ENCODE measurements at regions not wholly inside any gene's neighbourhood (a gene's known extent, or its start where the extent isn't known, plus 50 kb on each side); places are given as distances from the start of the nearest gene placed in this dataset.

DNA sequence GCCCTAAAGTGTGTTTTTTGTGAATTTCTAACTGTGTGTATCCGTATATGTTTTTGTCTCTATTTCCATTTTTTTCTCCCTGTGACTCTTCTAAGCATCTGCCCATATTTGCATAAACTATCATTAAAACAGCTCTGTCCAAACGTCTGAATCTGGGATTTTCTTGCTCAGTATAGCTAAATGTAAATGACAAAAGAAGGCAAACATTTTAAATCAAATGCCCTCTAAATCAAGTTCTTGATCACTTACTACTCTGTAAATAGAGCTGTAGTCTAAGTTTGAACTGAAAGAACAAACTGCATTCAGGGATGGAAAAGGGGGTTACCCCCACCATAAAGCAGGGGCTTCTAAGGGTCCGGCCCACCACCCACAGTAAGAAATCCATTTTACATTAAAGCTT is 432.0 kb upstream of the FAM241A start:
- H3K27ac Mint-ChIP-seq, result no peak overlapping the region

DNA sequence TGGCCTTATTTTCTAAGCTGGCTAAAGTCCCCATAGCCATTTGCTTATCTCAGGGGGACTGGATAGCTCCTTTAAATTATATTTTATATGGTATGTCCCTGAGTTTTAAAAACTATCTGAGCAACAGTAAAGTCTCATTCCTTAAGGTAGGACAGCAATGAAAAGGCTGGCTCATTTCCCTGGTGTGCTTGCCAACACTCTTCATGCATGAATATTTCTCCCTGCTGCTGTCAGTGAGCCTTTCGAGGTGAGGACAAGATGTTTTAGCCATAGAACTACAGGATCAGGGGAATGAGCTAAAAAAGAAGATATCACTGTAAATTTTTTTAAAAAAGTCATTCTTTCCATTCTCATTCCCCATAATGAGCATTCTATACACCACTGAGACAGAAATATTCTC is 427.3 kb upstream of the FAM241A start:
- Histone ChIP-seq H3K4me3 (ENCODE audit: low read length) (no peak overlapping the region), H3K27ac (ENCODE audit: low read depth, low read length) (no peak overlapping the region), H3K27me3 (ENCODE audit: control insufficient read depth, insufficient read depth, low read length, poor library complexity, severe bottlenecking) (no peaks in the 10 kb centered on the region), H3K4me1 (ENCODE audit: control insufficient read depth, insufficient read depth, low read length) (no peaks in the 10 kb centered on the region), H3K36me3 (ENCODE audit: control insufficient read depth, insufficient read depth, low read length) (no peaks in the 10 kb centered on the region), H3K9ac (ENCODE audit: extremely low read depth, low read length, poor library complexity, severe bottlenecking) (no peak overlapping the region), H3K9me3 (ENCODE audit: control insufficient read depth, low read length) (no peaks in the 10 kb centered on the region)
- WGBS, 2 experiments (ENCODE audit: insufficient coverage in 1 of 2, insufficient read length in 1 of 2), result 80 to 85% methylated on average over 1 of the region's 1 CpG
- no peak overlapping the region for H3K27ac Mint-ChIP-seq
- DNase-seq, result no peak
- TF ChIP-seq, protein P1, sequence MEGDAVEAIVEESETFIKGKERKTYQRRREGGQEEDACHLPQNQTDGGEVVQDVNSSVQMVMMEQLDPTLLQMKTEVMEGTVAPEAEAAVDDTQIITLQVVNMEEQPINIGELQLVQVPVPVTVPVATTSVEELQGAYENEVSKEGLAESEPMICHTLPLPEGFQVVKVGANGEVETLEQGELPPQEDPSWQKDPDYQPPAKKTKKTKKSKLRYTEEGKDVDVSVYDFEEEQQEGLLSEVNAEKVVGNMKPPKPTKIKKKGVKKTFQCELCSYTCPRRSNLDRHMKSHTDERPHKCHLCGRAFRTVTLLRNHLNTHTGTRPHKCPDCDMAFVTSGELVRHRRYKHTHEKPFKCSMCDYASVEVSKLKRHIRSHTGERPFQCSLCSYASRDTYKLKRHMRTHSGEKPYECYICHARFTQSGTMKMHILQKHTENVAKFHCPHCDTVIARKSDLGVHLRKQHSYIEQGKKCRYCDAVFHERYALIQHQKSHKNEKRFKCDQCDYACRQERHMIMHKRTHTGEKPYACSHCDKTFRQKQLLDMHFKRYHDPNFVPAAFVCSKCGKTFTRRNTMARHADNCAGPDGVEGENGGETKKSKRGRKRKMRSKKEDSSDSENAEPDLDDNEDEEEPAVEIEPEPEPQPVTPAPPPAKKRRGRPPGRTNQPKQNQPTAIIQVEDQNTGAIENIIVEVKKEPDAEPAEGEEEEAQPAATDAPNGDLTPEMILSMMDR (conservative IDR thresholded peaks at IDR 0.05), result no peak
- no peaks in the 10 kb centered on the region for H3K9me3 Mint-ChIP-seq
- H3K4me3 Mint-ChIP-seq, result no peak overlapping the region
- H3K4me1 Mint-ChIP-seq, result peaks cover 1% of the 10 kb centered on the region
- H3K27me3 Mint-ChIP-seq (ENCODE audit: insufficient read depth), result no peaks in the 10 kb centered on the region
- no peaks in the 10 kb centered on the region for H3K36me3 Mint-ChIP-seq (ENCODE audit: low read depth)

More for the DNA sequence above, 432.0 kb upstream of the FAM241A start:
- Histone ChIP-seq H3K9me3 (ENCODE audit: control insufficient read depth, low read length) (no peaks in the 10 kb centered on the region), H3K36me3 (ENCODE audit: control insufficient read depth, insufficient read depth, low read length) (no peaks in the 10 kb centered on the region), H3K27me3 (ENCODE audit: control insufficient read depth, insufficient read depth, low read length, poor library complexity, severe bottlenecking) (no peaks in the 10 kb centered on the region), H3K27ac (ENCODE audit: low read depth, low read length) (no peak overlapping the region), H3K9ac (ENCODE audit: extremely low read depth, low read length, poor library complexity, severe bottlenecking) (no peak overlapping the region), H3K4me1 (ENCODE audit: control insufficient read depth, insufficient read depth, low read length) (no peaks in the 10 kb centered on the region), H3K4me3 (ENCODE audit: low read length) (no peak overlapping the region)
- Mint-ChIP-seq H3K36me3 (ENCODE audit: low read depth) (no peaks in the 10 kb centered on the region), H3K4me3 (no peak overlapping the region), H3K27me3 (ENCODE audit: insufficient read depth) (no peaks in the 10 kb centered on the region), H3K4me1 (no peaks in the 10 kb centered on the region), H3K9me3 (no peaks in the 10 kb centered on the region)
- DNase-seq, result no peak
- TF ChIP-seq, protein P1 (conservative IDR thresholded peaks at IDR 0.05), result no peak
- 89 to 100% methylated on average over 1 to 3 of the region's 3 CpGs for WGBS, 2 experiments (ENCODE audit: insufficient coverage in 1 of 2, insufficient read length in 1 of 2)

DNA sequence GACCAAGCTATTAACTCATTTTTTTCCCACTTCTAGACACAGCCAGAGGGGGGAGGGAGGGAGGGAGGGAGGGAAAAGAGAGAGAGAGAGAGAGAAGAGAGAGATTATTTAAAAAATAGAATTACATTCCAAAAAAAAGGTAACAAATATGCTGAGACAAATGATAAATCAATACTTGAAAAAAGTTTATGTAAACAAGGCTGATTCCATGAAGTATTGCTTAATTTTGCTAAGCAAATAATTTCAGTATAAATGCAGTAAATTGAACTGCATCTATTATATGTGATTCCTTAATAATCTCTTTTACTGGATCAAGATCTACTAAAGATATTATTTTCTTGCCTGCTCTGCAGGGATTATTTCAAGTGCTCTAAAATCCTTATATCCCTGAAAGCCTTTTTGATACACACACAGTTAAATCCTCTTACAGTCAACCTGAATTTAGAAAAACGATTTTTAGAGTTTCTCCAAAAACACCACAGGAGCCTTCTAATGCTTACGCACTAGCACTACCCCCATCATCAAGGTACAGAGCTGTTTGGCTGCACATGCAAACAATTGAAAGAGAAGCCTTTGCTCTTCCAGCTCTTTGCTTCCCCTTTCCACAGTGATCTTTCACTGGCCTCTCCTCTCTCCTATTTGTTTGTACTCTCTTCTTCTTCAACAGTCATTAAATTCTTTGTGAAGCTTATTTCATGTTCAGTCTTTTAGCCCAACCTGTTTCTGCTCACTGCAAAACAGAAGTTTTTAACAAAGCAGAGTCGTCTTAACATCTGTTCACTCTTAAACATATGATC is 426.3 kb upstream of the FAM241A start:
- H3K4me3 ChIP-seq (ENCODE audit: low read length), result no peak overlapping the region
- H3K27me3 ChIP-seq (ENCODE audit: control insufficient read depth, insufficient read depth, low read length, poor library complexity, severe bottlenecking), result no peaks in the 10 kb centered on the region
- no peaks in the 10 kb centered on the region for H3K4me1 ChIP-seq (ENCODE audit: control insufficient read depth, insufficient read depth, low read length)
- H3K36me3 ChIP-seq (ENCODE audit: control insufficient read depth, insufficient read depth, low read length), result no peaks in the 10 kb centered on the region
- Mint-ChIP-seq H3K4me3 (no peak overlapping the region), H3K27me3 (ENCODE audit: insufficient read depth) (no peaks in the 10 kb centered on the region), H3K36me3 (ENCODE audit: low read depth) (no peaks in the 10 kb centered on the region), H3K9me3 (no peaks in the 10 kb centered on the region), H3K4me1 (peaks cover 1% of the 10 kb centered on the region), H3K27ac (no peak overlapping the region)
- 75 to 100% methylated on average over 1 to 3 of the region's 3 CpGs for WGBS, 2 experiments (ENCODE audit: insufficient coverage in 1 of 2, insufficient read length in 1 of 2)
- H3K9me3 ChIP-seq (ENCODE audit: control insufficient read depth, low read length), result no peaks in the 10 kb centered on the region
- TF ChIP-seq, protein P1 (conservative IDR thresholded peaks at IDR 0.05), result no peak
- no peak for DNase-seq
- no peak overlapping the region for H3K9ac ChIP-seq (ENCODE audit: extremely low read depth, low read length, poor library complexity, severe bottlenecking)
- no peak overlapping the region for H3K27ac ChIP-seq (ENCODE audit: low read depth, low read length)
